Psoas muscle (tissue), 7 donors: ENCODE measurements at regions not wholly inside any gene's neighbourhood (a gene's known extent, or its start where the extent isn't known, plus 50 kb on each side); places are given as distances from the start of the nearest gene placed in this dataset.

Source experiments
- ATAC-seq, 4 donors: fragments of 200-7000 bp; cut with Tn5 transposase; one replicate each; pipeline ENCODE4 v1.9.1; 2020; ENCODE audit warnings: moderate library complexity in 3 of 4, mild to moderate bottlenecking in 2 of 4
- DNase-seq, 2 donors: peaks; one replicate each; pipeline ENCODE4 v3.0.0-alpha.2; 2020
- H3K27ac ChIP-seq: fragments of 200-600 bp; one replicate; pipeline ENCODE4 v1.8.0; 2022
- H3K27me3 ChIP-seq, 3 donors: fragments of 200-600 bp in 1 of 3; one replicate each; pipeline versions ENCODE4 v1.6.1 to v1.8.0; 2013 to 2022; ENCODE audit warnings: low read length in 2 of 3, mild to moderate bottlenecking in 2 of 3, moderate library complexity in 1 of 3; ENCODE audit not compliant: insufficient read depth in 3 of 3
- H3K36me3 ChIP-seq, 2 donors: fragments of 200-600 bp in 1 of 2; one replicate each; pipeline versions ENCODE4 v1.6.1 to v1.8.0; 2013 to 2022; ENCODE audit warnings: low read depth in 1 of 2, mild to moderate bottlenecking in 1 of 2, moderate library complexity in 1 of 2; ENCODE audit not compliant: insufficient read depth in 1 of 2
- H3K4me1 ChIP-seq: fragments of 200-600 bp; one replicate; pipeline ENCODE4 v1.8.0; 2022
- H3K4me3 ChIP-seq: fragments of 200-600 bp; one replicate; pipeline ENCODE4 v1.8.0; 2022; ENCODE audit warnings: mild to moderate bottlenecking
- H3K9me3 ChIP-seq: fragments of 200-600 bp; one replicate; pipeline ENCODE4 v1.8.0; 2022
- CTCF ChIP-seq: fragments of 200-600 bp; IDR thresholded peaks from one replicate; pipeline ENCODE4 v1.8.0; 2022; ENCODE audit warnings: antibody characterized with exemption
- WGBS, 3 donors: extraction: QIAGEN DNeasy Blood & Tissue Kit; methylation state at CpG; one replicate each; pipeline versions ENCODE4 v1.1.6 to v1.1.7; 2013; 5-methylcytosine and 5-hydroxymethylcytosine counted together
- intact Hi-C, 2 donors: fragments of 100-400 bp; cut with DNase I; formaldehyde crosslinking; loops; one replicate each; pipeline versions ENCODE4 v1.11.0 to v1.14.2; 2022
- donor health status: healthy with polysubstance abuse.
- donor health status: DM: no; HTN: no; CAD: no; lungs with moderate emphysema.
- donor health status: Bipolar disorder and iron deficiency.
- donor health status: healthy.
- donor health status: DM: yes; HTN: yes; CAD: no.
- donor health status: DM: no; HTN: no; CAD: no.
- donor health status: DM: yes; HTN: yes; CAD: no.

DNA sequence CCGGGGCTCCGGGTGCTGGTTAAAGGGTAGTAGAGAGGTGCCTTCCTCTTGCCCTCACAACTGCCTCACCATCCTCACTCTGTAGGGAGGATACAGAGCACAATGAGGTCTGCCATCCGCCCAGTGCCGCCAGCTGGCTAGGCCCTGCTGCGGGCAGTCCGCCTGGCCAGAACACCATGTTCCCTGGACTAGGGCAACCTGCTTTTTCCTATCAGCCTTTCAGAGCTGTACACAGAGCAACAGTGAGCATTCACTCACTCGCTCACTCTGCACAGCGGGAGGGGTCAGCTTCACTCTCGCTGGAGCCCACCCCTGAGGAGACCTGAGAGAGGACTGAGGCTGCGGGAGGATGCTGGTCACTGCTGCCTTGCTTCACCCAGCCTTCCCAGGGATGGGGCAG lies 218.7 kb upstream of the CHRNA7 start:
- ATAC-seq (no peak), DNase-seq (no peak)
- H3K4me1 ChIP-seq: no peaks in the 10 kb centered on the region
- H3K9me3 ChIP-seq: peaks cover 5% of the 10 kb centered on the region
- intact Hi-C loops: loop anchor here in 1 of 2 donors (10.0 kb wide), 1 partner anchor 47 kb away; no protein-coding TSS in a partner anchor
- no peaks in the 10 kb centered on the region for H3K36me3 ChIP-seq
- H3K27ac ChIP-seq: no peak overlapping the region
- H3K4me3 ChIP-seq: no peak overlapping the region
- WGBS, 3 donors: 84 to 93% (median 84%) methylated on average over 10 of the region's 10 CpGs
- TF ChIP-seq CTCF: no peak
- no peaks in the 10 kb centered on the region for H3K27me3 ChIP-seq

GRCh38 chr15:31814082-31814481 lies 216.2 kb upstream of the CHRNA7 start:
- H3K4me3 ChIP-seq: no peak overlapping the region
- 40 to 66% (median 61%) methylated on average over 5 of the region's 5 CpGs for WGBS, 3 donors
- DNase-seq: no peak
- no peaks in the 10 kb centered on the region for H3K27me3 ChIP-seq
- no peak for ATAC-seq
- no peaks in the 10 kb centered on the region for H3K4me1 ChIP-seq
- intact Hi-C loops: loop anchor here in 1 of 2 donors (10.0 kb wide), 1 partner anchor 49 kb away; no protein-coding TSS in a partner anchor
- H3K27ac ChIP-seq: no peak overlapping the region
- no peak for TF ChIP-seq CTCF
- H3K36me3 ChIP-seq: no peaks in the 10 kb centered on the region
- H3K9me3 ChIP-seq: peaks cover 5% of the 10 kb centered on the region

DNA sequence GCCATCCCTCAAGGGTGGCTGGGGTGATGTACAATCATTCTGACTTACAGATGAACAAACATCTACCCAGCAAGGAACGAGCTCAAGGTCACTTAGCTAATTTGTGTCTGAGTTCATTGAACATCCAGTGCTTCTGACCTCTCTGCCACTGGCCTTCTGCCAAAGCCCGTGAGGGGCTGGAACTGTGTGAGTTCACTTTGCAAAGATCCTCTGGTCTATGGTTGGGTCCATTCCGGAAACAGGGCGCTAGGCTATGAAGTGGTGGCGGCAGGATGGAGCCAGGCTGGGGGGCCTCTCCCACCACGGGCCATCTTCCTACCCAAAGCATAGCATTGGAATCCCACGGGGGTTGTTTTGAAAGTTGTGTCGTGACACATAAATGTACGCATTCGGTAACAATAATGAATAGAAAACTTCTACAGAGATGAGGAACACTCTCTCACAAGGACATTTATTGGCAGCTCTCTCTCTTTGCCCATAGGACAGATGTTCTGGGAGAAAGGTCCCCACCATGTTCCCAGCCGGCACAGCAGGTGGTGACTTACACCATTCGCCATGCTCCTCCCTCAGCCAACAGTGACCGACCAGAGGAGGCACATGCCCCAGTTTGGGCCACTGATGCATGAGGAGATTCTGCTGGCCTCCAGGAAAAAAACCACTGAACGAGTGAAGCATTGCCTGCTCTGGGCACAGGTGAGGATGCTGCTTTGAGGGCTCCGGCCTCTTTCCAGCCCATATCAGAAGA lies 214.7 kb upstream of the CHRNA7 start:
- H3K4me1 ChIP-seq: no peaks in the 10 kb centered on the region
- H3K27me3 ChIP-seq: no peaks in the 10 kb centered on the region
- no peak overlapping the region for H3K4me3 ChIP-seq
- DNase-seq: no peak
- H3K36me3 ChIP-seq: no peaks in the 10 kb centered on the region
- 53 to 63% (median 60%) methylated on average over 15 of the region's 15 CpGs for WGBS, 3 donors
- ATAC-seq: no peak
- TF ChIP-seq CTCF: no peak
- intact Hi-C loops: loop anchor here in 1 of 2 donors (10.0 kb wide), 1 partner anchor 51 kb away; no protein-coding TSS in a partner anchor
- H3K9me3 ChIP-seq: no peaks in the 10 kb centered on the region
- no peak overlapping the region for H3K27ac ChIP-seq

DNA sequence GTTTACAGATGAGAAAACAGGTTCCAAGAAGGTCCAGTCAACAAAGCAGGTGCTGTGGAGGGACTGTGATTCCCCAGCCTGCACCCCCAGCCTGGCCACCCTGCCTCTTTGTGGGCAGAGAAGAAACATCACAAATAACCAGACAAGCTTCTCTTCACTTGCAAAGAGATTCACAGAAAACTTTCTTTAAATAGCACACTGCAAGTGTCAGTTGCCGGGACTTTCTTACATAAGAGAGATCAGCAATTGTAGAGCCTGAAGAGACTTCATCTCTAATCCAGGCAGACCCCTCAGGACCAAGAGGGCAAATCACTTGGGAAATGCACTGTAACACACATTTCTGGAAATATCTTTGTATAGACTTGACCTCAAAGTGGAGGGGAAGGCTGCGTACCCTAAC lies 207.9 kb upstream of the CHRNA7 start:
- intact Hi-C loops: no loop called here
- TF ChIP-seq CTCF: no peak
- no peaks in the 10 kb centered on the region for H3K36me3 ChIP-seq
- H3K4me3 ChIP-seq: no peak overlapping the region
- no peaks in the 10 kb centered on the region for H3K4me1 ChIP-seq
- no peaks in the 10 kb centered on the region for H3K9me3 ChIP-seq
- H3K27me3 ChIP-seq: no peaks in the 10 kb centered on the region
- no peak overlapping the region for H3K27ac ChIP-seq
- ATAC-seq (no peak), DNase-seq (no peak)
- 65 to 81% (median 69%) methylated on average over 2 of the region's 2 CpGs for WGBS, 3 donors

DNA sequence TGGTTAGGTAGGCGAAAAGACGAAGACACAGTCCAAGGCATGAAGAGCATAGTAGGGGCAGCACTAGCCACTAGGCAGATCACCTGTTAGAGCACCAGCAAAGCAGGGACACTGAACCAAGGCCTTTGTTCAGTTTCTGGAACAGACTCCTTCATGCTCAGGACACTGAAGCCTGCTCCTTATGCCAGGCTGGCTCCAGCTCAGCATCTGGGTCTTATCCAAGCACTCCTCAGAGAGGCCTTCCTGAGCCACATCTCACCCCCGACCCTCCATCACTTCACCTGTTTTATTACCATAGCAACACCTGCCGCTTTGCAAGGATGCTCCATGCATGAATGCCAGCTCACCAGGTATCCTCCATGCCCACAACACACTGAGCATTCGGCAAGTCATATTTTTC lies 206.3 kb upstream of the CHRNA7 start:
- no peaks in the 10 kb centered on the region for H3K27me3 ChIP-seq
- H3K4me1 ChIP-seq: no peaks in the 10 kb centered on the region
- intact Hi-C loops: no loop called here
- TF ChIP-seq CTCF: no peak
- H3K36me3 ChIP-seq: no peaks in the 10 kb centered on the region
- DNase-seq (no peak), ATAC-seq (no peak)
- H3K9me3 ChIP-seq: no peaks in the 10 kb centered on the region
- H3K4me3 ChIP-seq: no peak overlapping the region
- WGBS, 3 donors: 55 to 70% (median 62%) methylated on average over 5 of the region's 5 CpGs
- no peak overlapping the region for H3K27ac ChIP-seq
